HepG2 (cell line): ENCODE measurements at regions not wholly inside any gene's neighbourhood (a gene's known extent, or its start where the extent isn't known, plus 50 kb on each side); places are given as distances from the start of the nearest gene placed in this dataset.

Source experiments
- ATAC-seq: fragments of 200-7000 bp; cut with Tn5 transposase; 3 replicates; pipeline ENCODE4 v1.9.1; 2020; ENCODE audit warnings: mild to moderate bottlenecking, moderate library complexity
- BruUV-seq: library from RNA; stranded (reverse); fragments of 400-500 nt; replicated peaks from 2 replicates; lab custom pipeline; 2021; lab: Mats Ljungman, UMichigan
- CTCF ChIA-PET: fragments of 300-600 bp; formaldehyde crosslinking; extraction: SDS; loops from one replicate; lab custom pipeline; 2021; ENCODE audit warnings: low total read pairs, inconsistent platforms, low intra/inter-chr PET ratio; lab: Yijun Ruan, JAX
- POLR2A ChIA-PET: fragments of 350-600 bp; sonication (Branson Sonifier 250); formaldehyde crosslinking; loops from one replicate; lab custom pipeline; 2020; ENCODE audit warnings: antibody characterized with exemption, inconsistent platforms; lab: Yijun Ruan, JAX
- DNase-seq: peaks from one replicate; pipeline ENCODE4 v3.0.0-alpha.2; 2015; ENCODE audit warnings: low spot score
- FAIRE-seq: peaks from 3 replicates; lab custom pipeline; 2011; peaks lifted over from hg19 to GRCh38; lab: Jason Lieb, UNC
- H2AFZ ChIP-seq: one replicate; pipeline ENCODE4 v1.6.1; 2011; ENCODE audit warnings: low read length, inconsistent platforms
- H3K27ac ChIP-seq: fragments of 300-600 bp; 3 replicates; pipeline ENCODE4 v1.8.0; 2011; ENCODE audit warnings: mixed run types, mild to moderate bottlenecking, mixed read lengths, low read length, inconsistent platforms; ENCODE audit not compliant: insufficient read depth; ENCODE audit errors: extremely low read length
- H3K27me3 ChIP-seq, 2 experiments: fragments of 200-600 bp in 1 of 2; 2 replicates in 1 of 2; 3 replicates in 1 of 2; pipeline versions ENCODE4 v1.6.0 to v1.8.0; 2011; ENCODE audit warnings: low read length in 2 of 2, mild to moderate bottlenecking in 2 of 2, moderate library complexity in 2 of 2, inconsistent platforms in 1 of 2; ENCODE audit not compliant: insufficient read depth in 2 of 2, control insufficient read depth in 1 of 2
- H3K36me3 ChIP-seq, 2 experiments: fragments of 200-600 bp in 1 of 2; replicated peaks in 1 of 2; 2 replicates in 1 of 2; 3 replicates in 1 of 2; pipeline versions ENCODE4 v1.5.1 to v1.8.0; 2011; ENCODE audit warnings: low read length in 2 of 2, inconsistent platforms in 1 of 2; ENCODE audit not compliant: insufficient read depth in 2 of 2, control insufficient read depth in 1 of 2
- H3K4me1 ChIP-seq: 2 replicates; pipeline ENCODE4 v1.5.1; 2012; ENCODE audit warnings: low read length, inconsistent platforms; ENCODE audit not compliant: insufficient read depth
- H3K4me2 ChIP-seq: 2 replicates; pipeline ENCODE4 v1.6.0; 2011; ENCODE audit warnings: low read depth, low read length, inconsistent platforms
- H3K4me3 ChIP-seq, 3 experiments: fragments of 200-600 bp in 1 of 3; sonication (generic), shearing (Covaris generic) in 1 of 3; replicated peaks in 1 of 3; 2 replicates each; pipeline ENCODE4 v1.5.1; 2011 to 2016; ENCODE audit warnings: low read length in 3 of 3, inconsistent platforms in 2 of 3, low read depth in 2 of 3, mild to moderate bottlenecking in 2 of 3, control low read depth in 1 of 3, mixed read lengths in 1 of 3; ENCODE audit not compliant: insufficient read depth in 1 of 3
- H3K79me2 ChIP-seq: one replicate; pipeline ENCODE4 v1.6.1; 2011; ENCODE audit warnings: low read length, inconsistent platforms; ENCODE audit not compliant: insufficient read depth
- H3K9ac ChIP-seq: 2 replicates; pipeline ENCODE4 v1.6.0; 2011; ENCODE audit warnings: mild to moderate bottlenecking, low read depth, low read length, inconsistent platforms; ENCODE audit not compliant: insufficient read depth
- H3K9me3 ChIP-seq: 2 replicates; pipeline ENCODE4 v1.5.1; 2012; ENCODE audit warnings: mild to moderate bottlenecking, low read length
- H4K20me1 ChIP-seq: 2 replicates; pipeline ENCODE4 v1.6.0; 2011; ENCODE audit warnings: inconsistent platforms, mild to moderate bottlenecking, low read length, moderate library complexity; ENCODE audit not compliant: insufficient read depth
- CEBPG ChIP-seq: IDR thresholded peaks from 2 replicates; pipeline ENCODE4 v1.6.1; 2016
- KDM5B ChIP-seq: sonication (generic); formaldehyde crosslinking; IDR thresholded peaks from 2 replicates; pipeline ENCODE4 v1.4.0; 2020; ENCODE audit warnings: missing genetic modification reagents, mild to moderate bottlenecking, borderline replicate concordance
- KLF11 ChIP-seq: IDR thresholded peaks from 2 replicates; pipeline ENCODE4 v1.6.1; 2016; ENCODE audit warnings: missing compliant biosample characterization
- KMT2B ChIP-seq: IDR thresholded peaks from 2 replicates; pipeline ENCODE4 v1.6.1; 2016; ENCODE audit warnings: missing genetic modification reagents, missing compliant biosample characterization
- NR1H2 ChIP-seq: sonication (generic); formaldehyde crosslinking; IDR thresholded peaks from 2 replicates; pipeline ENCODE4 v1.8.1; 2022; ENCODE audit warnings: low read depth, missing genetic modification reagents, borderline replicate concordance
- PRDM4 ChIP-seq: sonication (generic); formaldehyde crosslinking; IDR thresholded peaks from 2 replicates; pipeline ENCODE4 v1.9.0; 2021; ENCODE audit warnings: missing genetic modification reagents, borderline replicate concordance
- SKI ChIP-seq: fragments of 450-650 bp; IDR thresholded peaks from one replicate; pipeline ENCODE4 v1.6.1; 2018; ENCODE audit warnings: mild to moderate bottlenecking; ENCODE audit not compliant: partially characterized antibody
- SYNCRIP ChIP-seq: fragments of 200-400 bp; formaldehyde crosslinking; IDR thresholded peaks from 2 replicates; pipeline ENCODE4 v1.6.1; 2018; ENCODE audit warnings: mild to moderate bottlenecking, low read depth, low read length; ENCODE audit not compliant: insufficient read depth
- TCF7 ChIP-seq: sonication (generic); IDR thresholded peaks from 2 replicates; pipeline ENCODE4 v1.6.1; 2016; ENCODE audit warnings: antibody characterized with exemption, low read depth
- ZBTB38 ChIP-seq: sonication (generic); formaldehyde crosslinking; IDR thresholded peaks from 2 replicates; pipeline ENCODE4 v1.5.1; 2020; ENCODE audit warnings: mild to moderate bottlenecking, missing genetic modification reagents
- ZFP62 ChIP-seq: sonication (generic); formaldehyde crosslinking; IDR thresholded peaks from 2 replicates; pipeline ENCODE4 v1.4.0; 2020; ENCODE audit warnings: missing genetic modification reagents
- ZNF430 ChIP-seq: sonication (generic); formaldehyde crosslinking; IDR thresholded peaks from 2 replicates; pipeline ENCODE4 v1.9.0; 2021; ENCODE audit warnings: mild to moderate bottlenecking, missing genetic modification reagents
- ZNF501 ChIP-seq: sonication (generic); formaldehyde crosslinking; IDR thresholded peaks from 2 replicates; pipeline ENCODE4 v1.5.1; 2020; ENCODE audit warnings: mild to moderate bottlenecking, moderate library complexity, missing genetic modification reagents
- ZNF574 ChIP-seq: sonication (generic); formaldehyde crosslinking; IDR thresholded peaks from 2 replicates; pipeline ENCODE4 v1.4.0; 2020; ENCODE audit warnings: missing genetic modification reagents
- WGBS: methylation state at CpG from one replicate; pipeline ENCODE4 v1.1.6; 2017; ENCODE audit warnings: low lambda C conversion rate; 5-methylcytosine and 5-hydroxymethylcytosine counted together
- in situ Hi-C: cut with HindIII; loops from 2 replicates; pipeline ENCODE4 v1.10.0; 2017; ENCODE audit warnings: low pct_unique_long_range_greater_than_20kb; ENCODE audit not compliant: extremely low pct_ligation_motif_present
- intact Hi-C: fragments of 100-400 bp; cut with micrococcal nuclease; formaldehyde crosslinking; loops from one replicate; pipeline ENCODE4 v1.10.0; 2022; ENCODE audit not compliant: unreplicated experiment
- TF ChIP-seq, protein P1 (sequence below): sonication (generic); formaldehyde crosslinking; conservative IDR thresholded peaks from 2 replicates; pipeline ENCODE4 v1.8.0; 2022; ENCODE audit warnings: missing genetic modification reagents
- TF ChIP-seq, protein P2 (sequence below): IDR thresholded peaks from 2 replicates; pipeline ENCODE4 v1.6.1; 2016; ENCODE audit warnings: missing genetic modification reagents, missing compliant biosample characterization
- TF ChIP-seq, protein P3 (sequence below): sonication (generic); formaldehyde crosslinking; IDR thresholded peaks from 2 replicates; pipeline ENCODE4 v1.9.0; 2021; ENCODE audit warnings: missing genetic modification reagents, borderline replicate concordance

GRCh38 chrX:4175221-4175620 lies 461.8 kb upstream of the PRKX start (continued):
- TF ChIP-seq ZNF574 (CRISPR knock-in tag): no peak
- TF ChIP-seq CEBPG (CRISPR knock-in tag): no peak
- TF ChIP-seq ZBTB38 (CRISPR knock-in tag): no peak
- no peak for TF ChIP-seq ZNF430 (CRISPR knock-in tag)
- TF ChIP-seq ZNF501 (CRISPR knock-in tag): no peak
- TF ChIP-seq, protein P1, sequence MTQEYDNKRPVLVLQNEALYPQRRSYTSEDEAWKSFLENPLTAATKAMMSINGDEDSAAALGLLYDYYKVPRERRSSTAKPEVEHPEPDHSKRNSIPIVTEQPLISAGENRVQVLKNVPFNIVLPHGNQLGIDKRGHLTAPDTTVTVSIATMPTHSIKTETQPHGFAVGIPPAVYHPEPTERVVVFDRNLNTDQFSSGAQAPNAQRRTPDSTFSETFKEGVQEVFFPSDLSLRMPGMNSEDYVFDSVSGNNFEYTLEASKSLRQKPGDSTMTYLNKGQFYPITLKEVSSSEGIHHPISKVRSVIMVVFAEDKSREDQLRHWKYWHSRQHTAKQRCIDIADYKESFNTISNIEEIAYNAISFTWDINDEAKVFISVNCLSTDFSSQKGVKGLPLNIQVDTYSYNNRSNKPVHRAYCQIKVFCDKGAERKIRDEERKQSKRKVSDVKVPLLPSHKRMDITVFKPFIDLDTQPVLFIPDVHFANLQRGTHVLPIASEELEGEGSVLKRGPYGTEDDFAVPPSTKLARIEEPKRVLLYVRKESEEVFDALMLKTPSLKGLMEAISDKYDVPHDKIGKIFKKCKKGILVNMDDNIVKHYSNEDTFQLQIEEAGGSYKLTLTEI (CRISPR knock-in tag): no peak

- CTCF ChIA-PET: no interaction called here
- POLR2A ChIA-PET: no interaction called here
- no peaks in the 10 kb centered on the region for H3K79me2 ChIP-seq
- FAIRE-seq (no peak), DNase-seq (no peak), ATAC-seq (no peak)
- intact Hi-C loops: no loop called here
- in situ Hi-C loops: no loop called here
- H4K20me1 ChIP-seq: no peaks in the 10 kb centered on the region
- H2AFZ ChIP-seq: no peak overlapping the region
- no peaks in the 10 kb centered on the region for H3K27me3 ChIP-seq
- H3K4me1 ChIP-seq: no peaks in the 10 kb centered on the region
- H3K4me3 ChIP-seq: no peak overlapping the region
- H3K27ac ChIP-seq: no peak overlapping the region
- 14% methylated on average over 1 of the region's 2 CpGs for WGBS
- no peaks in the 10 kb centered on the region for H3K9me3 ChIP-seq
- no peaks in the 10 kb centered on the region for H3K36me3 ChIP-seq
- no peak overlapping the region for H3K9ac ChIP-seq
- no TSS peak for BruUV-seq
- H3K4me2 ChIP-seq: no peak overlapping the region
- TF ChIP-seq, protein P2, sequence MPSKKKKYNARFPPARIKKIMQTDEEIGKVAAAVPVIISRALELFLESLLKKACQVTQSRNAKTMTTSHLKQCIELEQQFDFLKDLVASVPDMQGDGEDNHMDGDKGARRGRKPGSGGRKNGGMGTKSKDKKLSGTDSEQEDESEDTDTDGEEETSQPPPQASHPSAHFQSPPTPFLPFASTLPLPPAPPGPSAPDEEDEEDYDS (CRISPR knock-in tag): no peak
- TF ChIP-seq PRDM4 (CRISPR knock-in tag) (no peak), KMT2B (CRISPR knock-in tag) (no peak), KDM5B (CRISPR knock-in tag) (no peak), TCF7 (no peak), NR1H2 (CRISPR knock-in tag) (no peak), SYNCRIP (no peak), SKI (no peak), ZFP62 (CRISPR knock-in tag) (no peak), KLF11 (CRISPR knock-in tag) (no peak)
- TF ChIP-seq, protein P3, sequence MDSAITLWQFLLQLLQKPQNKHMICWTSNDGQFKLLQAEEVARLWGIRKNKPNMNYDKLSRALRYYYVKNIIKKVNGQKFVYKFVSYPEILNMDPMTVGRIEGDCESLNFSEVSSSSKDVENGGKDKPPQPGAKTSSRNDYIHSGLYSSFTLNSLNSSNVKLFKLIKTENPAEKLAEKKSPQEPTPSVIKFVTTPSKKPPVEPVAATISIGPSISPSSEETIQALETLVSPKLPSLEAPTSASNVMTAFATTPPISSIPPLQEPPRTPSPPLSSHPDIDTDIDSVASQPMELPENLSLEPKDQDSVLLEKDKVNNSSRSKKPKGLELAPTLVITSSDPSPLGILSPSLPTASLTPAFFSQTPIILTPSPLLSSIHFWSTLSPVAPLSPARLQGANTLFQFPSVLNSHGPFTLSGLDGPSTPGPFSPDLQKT (CRISPR knock-in tag): no peak
Measured at GRCh38 chrX:4173743-4174142, 460.3 kb upstream of the PRKX start.
